Skeletal muscle tissue (tissue), 3 donors: ENCODE measurements at regions not wholly inside any gene's neighbourhood (a gene's known extent, or its start where the extent isn't known, plus 50 kb on each side); places are given as distances from the start of the nearest gene placed in this dataset.
A peak's percentile ranks its signal among the peaks of the same experiment; 100 is the strongest.

Source experiments
- H3K27ac ChIP-seq: one replicate; pipeline ENCODE4 v1.7.0; 2013; ENCODE audit warnings: mild to moderate bottlenecking, low read depth, low read length, inconsistent platforms
- H3K27me3 ChIP-seq, 3 donors: one replicate each; pipeline ENCODE4 v1.7.0; 2013; ENCODE audit warnings: low read length in 3 of 3; ENCODE audit not compliant: control insufficient read depth in 3 of 3, insufficient read depth in 3 of 3
- H3K36me3 ChIP-seq, 3 donors: one replicate each; pipeline ENCODE4 v1.7.0; 2013; ENCODE audit warnings: low read length in 3 of 3; ENCODE audit not compliant: control insufficient read depth in 3 of 3, insufficient read depth in 3 of 3
- H3K4me1 ChIP-seq, 3 donors: one replicate each; pipeline ENCODE4 v1.7.0; 2013; ENCODE audit warnings: low read length in 3 of 3, mild to moderate bottlenecking in 3 of 3; ENCODE audit not compliant: control insufficient read depth in 3 of 3, insufficient read depth in 3 of 3
- H3K4me3 ChIP-seq, 3 donors: one replicate each; pipeline ENCODE4 v1.7.0; 2013; ENCODE audit warnings: low read length in 3 of 3
- H3K9ac ChIP-seq, 3 donors: one replicate each; pipeline ENCODE4 v1.7.0; 2013; ENCODE audit warnings: low read length in 3 of 3, mild to moderate bottlenecking in 3 of 3, moderate library complexity in 2 of 3, low read depth in 1 of 3
- H3K9me3 ChIP-seq, 3 donors: one replicate each; pipeline ENCODE4 v1.7.0; 2013; ENCODE audit warnings: low read length in 3 of 3; ENCODE audit not compliant: control insufficient read depth in 3 of 3
- donor health status: Osteomylitis.

GRCh38 chr16:65543781-65544740 is 422.2 kb upstream of the CDH11 start:
- peaks cover 0 to 3% (median 0%) of the 10 kb centered on the region in 3 donors for H3K4me1 ChIP-seq
- H3K9me3 ChIP-seq, result no peaks in the 10 kb centered on the region
- no peak overlapping the region for H3K4me3 ChIP-seq

GRCh38 chr16:65541646-65542045 is 419.8 kb upstream of the CDH11 start:
- no peaks in the 10 kb centered on the region for H3K9me3 ChIP-seq
- no peak overlapping the region for H3K9ac ChIP-seq
- H3K4me1 ChIP-seq, result no peaks in the 10 kb centered on the region
- H3K27me3 ChIP-seq, result peaks cover 0 to 2% (median 0%) of the 10 kb centered on the region in 3 donors
- H3K27ac ChIP-seq, result no peak overlapping the region
- H3K36me3 ChIP-seq, result no peaks in the 10 kb centered on the region
- no peak overlapping the region for H3K4me3 ChIP-seq

More at GRCh38 chr16:65543781-65544740, 422.2 kb upstream of the CDH11 start:
- Histone ChIP-seq H3K27me3 (peaks cover 0 to 2% (median 0%) of the 10 kb centered on the region in 3 donors), H3K9ac (no peak overlapping the region), H3K27ac (no peak overlapping the region), H3K36me3 (no peaks in the 10 kb centered on the region)

GRCh38 chr16:65540901-65541300 is 419.0 kb upstream of the CDH11 start:
- Histone ChIP-seq H3K4me1 (no peaks in the 10 kb centered on the region), H3K27ac (no peak overlapping the region), H3K27me3 (peaks cover 0 to 2% (median 0%) of the 10 kb centered on the region in 3 donors), H3K4me3 (no peak overlapping the region), H3K36me3 (no peaks in the 10 kb centered on the region), H3K9ac (no peak overlapping the region), H3K9me3 (no peaks in the 10 kb centered on the region)

GRCh38 chr16:65538976-65539375 is 417.1 kb upstream of the CDH11 start:
- Histone ChIP-seq H3K4me1 (no peaks in the 10 kb centered on the region), H3K9ac (no peak overlapping the region), H3K36me3 (no peaks in the 10 kb centered on the region), H3K9me3 (no peaks in the 10 kb centered on the region), H3K27ac (no peak overlapping the region), H3K4me3 (no peak overlapping the region), H3K27me3 (peaks cover 0 to 2% (median 0%) of the 10 kb centered on the region in 3 donors)

- no peak overlapping the region for H3K27ac ChIP-seq
- no peak overlapping the region for H3K9ac ChIP-seq
- H3K36me3 ChIP-seq, result no peaks in the 10 kb centered on the region
- H3K4me1 ChIP-seq, result no peaks in the 10 kb centered on the region
- no peak overlapping the region for H3K4me3 ChIP-seq
- H3K27me3 ChIP-seq, result peaks cover 0 to 2% (median 0%) of the 10 kb centered on the region in 3 donors
- H3K9me3 ChIP-seq, result no peaks in the 10 kb centered on the region
Measured at GRCh38 chr16:65537336-65537735, 415.5 kb upstream of the CDH11 start.

- Histone ChIP-seq H3K36me3 (no peaks in the 10 kb centered on the region), H3K27me3 (no peaks in the 10 kb centered on the region), H3K27ac (no peak overlapping the region), H3K9ac (no peak overlapping the region), H3K4me3 (no peak overlapping the region), H3K4me1 (no peaks in the 10 kb centered on the region), H3K9me3 (no peaks in the 10 kb centered on the region)
Measured at GRCh38 chr16:65534121-65534528, 412.3 kb upstream of the CDH11 start.

GRCh38 chr16:65532846-65533245 is 411.0 kb upstream of the CDH11 start:
- Histone ChIP-seq H3K27me3 (no peaks in the 10 kb centered on the region), H3K9ac (no peak overlapping the region), H3K36me3 (no peaks in the 10 kb centered on the region), H3K27ac (no peak overlapping the region), H3K4me3 (no peak overlapping the region), H3K9me3 (no peaks in the 10 kb centered on the region), H3K4me1 (no peaks in the 10 kb centered on the region)

- H3K9me3 ChIP-seq, result no peaks in the 10 kb centered on the region
- no peaks in the 10 kb centered on the region for H3K4me1 ChIP-seq
- H3K36me3 ChIP-seq, result no peaks in the 10 kb centered on the region
- no peaks in the 10 kb centered on the region for H3K27me3 ChIP-seq
- H3K4me3 ChIP-seq, result peak overlapping the region in 1 of 3 donors; percentile 13
- no peak overlapping the region for H3K27ac ChIP-seq
- no peak overlapping the region for H3K9ac ChIP-seq
Measured at GRCh38 chr16:65532258-65532657, 410.4 kb upstream of the CDH11 start.

GRCh38 chr16:65531475-65531874 is 409.6 kb upstream of the CDH11 start:
- H3K27ac ChIP-seq, result no peak overlapping the region

GRCh38 chr16:65525707-65526106 is 403.8 kb upstream of the CDH11 start:
- Histone ChIP-seq H3K4me3 (no peak overlapping the region), H3K9ac (no peak overlapping the region), H3K27ac (no peak overlapping the region), H3K4me1 (no peaks in the 10 kb centered on the region), H3K9me3 (peaks cover 0 to 2% (median 2%) of the 10 kb centered on the region in 3 donors), H3K36me3 (no peaks in the 10 kb centered on the region), H3K27me3 (no peaks in the 10 kb centered on the region)

More at GRCh38 chr16:65531475-65531874, 409.6 kb upstream of the CDH11 start:
- no peak overlapping the region for H3K4me3 ChIP-seq
- H3K27me3 ChIP-seq, result no peaks in the 10 kb centered on the region
- H3K9ac ChIP-seq, result no peak overlapping the region
- H3K4me1 ChIP-seq, result no peaks in the 10 kb centered on the region
- H3K9me3 ChIP-seq, result peaks cover 0 to 2% (median 2%) of the 10 kb centered on the region in 3 donors
- no peaks in the 10 kb centered on the region for H3K36me3 ChIP-seq
